ENCODE measurements at regions not wholly inside any gene's neighbourhood (a gene's known extent, or its start where the extent isn't known, plus 50 kb on each side); places are given as distances from the start of the nearest gene placed in this dataset.
"Not testable (repeated sequence)": the region's sequence is repeated elsewhere in the genome, so short reads cannot be mapped to it uniquely, and the experiment has no call there.

GRCh38 chr5:154652746-154653417, 102.3 kb upstream of the LARP1 start:
- no peak for DNase-seq

- not testable (repeated sequence) for DNase-seq
These were observed 103.4 kb upstream of the LARP1 start for GRCh38 chr5:154651795-154652194.

- peak; percentile 74 for DNase-seq
These were observed 106.5 kb upstream of the LARP1 start for GRCh38 chr5:154648706-154649105.

GRCh38 chr5:154648229-154648628, 106.9 kb upstream of the LARP1 start:
- DNase-seq: no peak

- DNase-seq: peak; percentile 21
These were observed 107.4 kb upstream of the LARP1 start for GRCh38 chr5:154647761-154648145.

GRCh38 chr5:154647114-154647760, 107.9 kb upstream of the LARP1 start:
- no peak for DNase-seq

- DNase-seq: no peak
These were observed 108.4 kb upstream of the LARP1 start for GRCh38 chr5:154646745-154647113.

GRCh38 chr5:154644745-154645411, 110.3 kb upstream of the LARP1 start:
- no peak for DNase-seq

- peak; percentile 35 for DNase-seq
These were observed 112.5 kb upstream of the LARP1 start for GRCh38 chr5:154642499-154643245.

GRCh38 chr5:154640213-154640831, 114.9 kb upstream of the LARP1 start:
- peak; percentile 19 for DNase-seq

GRCh38 chr5:154636786-154637185, 118.4 kb upstream of the LARP1 start:
- not testable (repeated sequence) for DNase-seq

GRCh38 chr5:154636271-154636670, 118.9 kb upstream of the LARP1 start:
- DNase-seq: not testable (repeated sequence)

GRCh38 chr5:154633744-154634143, 121.4 kb upstream of the LARP1 start:
- DNase-seq: not testable (repeated sequence)

GRCh38 chr5:154631141-154631540, 124.0 kb upstream of the LARP1 start:
- no peak for DNase-seq

GRCh38 chr5:154630410-154630809, 124.8 kb upstream of the LARP1 start:
- DNase-seq: no peak

- no peak for DNase-seq
These were observed 126.5 kb upstream of the LARP1 start for GRCh38 chr5:154628685-154629084.

GRCh38 chr5:154627698-154628678, 127.2 kb upstream of the LARP1 start:
- DNase-seq: no peak

GRCh38 chr5:154626876-154627557, 128.2 kb upstream of the LARP1 start:
- DNase-seq: no peak

GRCh38 chr5:154625031-154625430, 130.1 kb upstream of the LARP1 start:
- no peak for DNase-seq

GRCh38 chr5:154624341-154624740, 130.8 kb upstream of the LARP1 start:
- no peak for DNase-seq

- peak; percentile 21 for DNase-seq
These were observed 134.8 kb upstream of the LARP1 start for GRCh38 chr5:154620411-154620810.

Data from inflammatory macrophage treated with lipopolysaccharide for 4 hours (primary cell).